Smooth muscle cell (in vitro differentiated cells): ENCODE measurements at regions not wholly inside any gene's neighbourhood (a gene's known extent, or its start where the extent isn't known, plus 50 kb on each side); places are given as distances from the start of the nearest gene placed in this dataset.

Source experiments
- DNase-seq: peaks from one replicate; lab custom pipeline; 2025; ENCODE audit not compliant: unreplicated experiment; lab: John Stamatoyannopoulos, UW
- H2AFZ ChIP-seq: fragments of 200-600 bp; sonication (generic); 2 replicates; pipeline ENCODE4 v1.6.0; 2016; ENCODE audit warnings: antibody characterized with exemption, low read depth, mild to moderate bottlenecking
- H3F3A ChIP-seq: fragments of 200-600 bp; sonication (generic); 2 replicates; pipeline ENCODE4 v1.6.0; 2017; ENCODE audit warnings: antibody characterized with exemption, low read depth
- H3K27ac ChIP-seq: fragments of 200-600 bp; sonication (generic); 2 replicates; pipeline ENCODE4 v1.5.1; 2016; ENCODE audit warnings: low read depth, mild to moderate bottlenecking
- H3K27me3 ChIP-seq: fragments of 200-600 bp; sonication (generic); 2 replicates; pipeline ENCODE4 v1.6.1; 2016; ENCODE audit warnings: low read depth, mild to moderate bottlenecking
- H3K36me3 ChIP-seq: fragments of 200-600 bp; sonication (generic); 2 replicates; pipeline ENCODE4 v1.5.1; 2016; ENCODE audit warnings: low read depth
- H3K4me1 ChIP-seq: fragments of 200-600 bp; sonication (generic); 2 replicates; pipeline ENCODE4 v1.5.1; 2016; ENCODE audit warnings: low read depth
- H3K4me2 ChIP-seq: fragments of 200-600 bp; sonication (generic); 2 replicates; pipeline ENCODE4 v1.6.0; 2016; ENCODE audit warnings: mild to moderate bottlenecking
- H3K4me3 ChIP-seq: fragments of 200-600 bp; sonication (generic); 2 replicates; pipeline ENCODE4 v1.5.1; 2016; ENCODE audit warnings: mild to moderate bottlenecking
- H3K79me2 ChIP-seq: fragments of 200-600 bp; sonication (generic); 2 replicates; pipeline ENCODE4 v1.6.0; 2016; ENCODE audit warnings: low read depth, mild to moderate bottlenecking
- H3K9ac ChIP-seq: fragments of 200-600 bp; sonication (generic); 2 replicates; pipeline ENCODE4 v1.6.0; 2016; ENCODE audit warnings: low read depth
- H3K9me3 ChIP-seq: fragments of 200-600 bp; sonication (generic); replicated peaks from 2 replicates; pipeline ENCODE4 v1.5.1; 2016; ENCODE audit warnings: low read depth
- H4K20me1 ChIP-seq: fragments of 200-600 bp; sonication (generic); 2 replicates; pipeline ENCODE4 v1.6.0; 2016; ENCODE audit warnings: low read depth
- CTCF ChIP-seq: fragments of 200-600 bp; sonication (generic); IDR thresholded peaks from 2 replicates; pipeline ENCODE4 v1.5.1; 2017; ENCODE audit warnings: borderline replicate concordance, mild to moderate bottlenecking, antibody characterized with exemption; ENCODE audit not compliant: insufficient read depth, poor library complexity, severe bottlenecking
- WGBS: methylation state at CpG from one replicate; pipeline ENCODE4 v1.1.7; 2016; ENCODE audit warnings: low lambda C conversion rate; 5-methylcytosine and 5-hydroxymethylcytosine counted together

GRCh38 chr2:235131334-235132305 is 179.8 kb downstream of the SH3BP4 start:
- no peak for DNase-seq
- Histone ChIP-seq H3K9me3 (no peaks in the 10 kb centered on the region), H3K9ac (no peak overlapping the region), H3K36me3 (no peaks in the 10 kb centered on the region), H2AFZ (no peak overlapping the region), H3K27ac (no peak overlapping the region), H3K4me2 (no peak overlapping the region), H3K4me1 (no peaks in the 10 kb centered on the region), H4K20me1 (no peaks in the 10 kb centered on the region), H3K79me2 (no peaks in the 10 kb centered on the region), H3K4me3 (no peak overlapping the region), H3F3A (no peaks in the 10 kb centered on the region), H3K27me3 (no peaks in the 10 kb centered on the region)
- WGBS = 92% methylated on average over 21 of the region's 21 CpGs
- TF ChIP-seq CTCF = no peak

GRCh38 chr2:235132651-235133050 is 180.8 kb downstream of the SH3BP4 start:
- Histone ChIP-seq H3K4me3 (no peak overlapping the region), H3F3A (no peaks in the 10 kb centered on the region), H3K27me3 (no peaks in the 10 kb centered on the region), H2AFZ (no peak overlapping the region), H3K9me3 (no peaks in the 10 kb centered on the region), H3K79me2 (no peaks in the 10 kb centered on the region), H3K4me2 (no peak overlapping the region), H3K36me3 (no peaks in the 10 kb centered on the region), H3K27ac (no peak overlapping the region), H3K9ac (no peak overlapping the region), H4K20me1 (no peaks in the 10 kb centered on the region), H3K4me1 (no peaks in the 10 kb centered on the region)
- WGBS = 94% methylated on average over 2 of the region's 2 CpGs
- TF ChIP-seq CTCF = no peak
- DNase-seq = no peak

GRCh38 chr2:235133837-235134236 is 182.0 kb downstream of the SH3BP4 start:
- no peak for DNase-seq
- H3K9ac ChIP-seq = no peak overlapping the region
- no peak for TF ChIP-seq CTCF
- H3K79me2 ChIP-seq = no peaks in the 10 kb centered on the region
- H3K27me3 ChIP-seq = no peaks in the 10 kb centered on the region
- H3K27ac ChIP-seq = no peak overlapping the region
- no peak overlapping the region for H3K4me2 ChIP-seq
- no peak overlapping the region for H3K4me3 ChIP-seq
- no peaks in the 10 kb centered on the region for H3K36me3 ChIP-seq
- no peaks in the 10 kb centered on the region for H4K20me1 ChIP-seq
- H2AFZ ChIP-seq = no peak overlapping the region
- H3K4me1 ChIP-seq = no peaks in the 10 kb centered on the region
- H3F3A ChIP-seq = no peaks in the 10 kb centered on the region
- H3K9me3 ChIP-seq = no peaks in the 10 kb centered on the region
- WGBS = 82% methylated on average over 2 of the region's 2 CpGs
